GM12801 (cell line): ENCODE measurements at regions not wholly inside any gene's neighbourhood (a gene's known extent, or its start where the extent isn't known, plus 50 kb on each side); places are given as distances from the start of the nearest gene placed in this dataset.

Source experiments
- CTCF ChIP-seq: IDR thresholded peaks from one replicate; pipeline ENCODE4 v1.5.1; 2011; ENCODE audit warnings: control low read depth; ENCODE audit not compliant: insufficient read length; ENCODE audit errors: extremely low read depth

GRCh38 chr3:110389005-110389404 lies 682.6 kb upstream of the NECTIN3 start:
- no peak for TF ChIP-seq CTCF

- TF ChIP-seq CTCF: no peak
Measured at GRCh38 chr3:110390372-110390771, 681.2 kb upstream of the NECTIN3 start.

GRCh38 chr3:110391042-110391441 lies 680.6 kb upstream of the NECTIN3 start:
- TF ChIP-seq CTCF: no peak

GRCh38 chr3:110391640-110392395 lies 679.8 kb upstream of the NECTIN3 start:
- no peak for TF ChIP-seq CTCF

GRCh38 chr3:110393941-110394340 lies 677.7 kb upstream of the NECTIN3 start:
- no peak for TF ChIP-seq CTCF

- TF ChIP-seq CTCF: no peak
Measured at GRCh38 chr3:110397115-110397514, 674.5 kb upstream of the NECTIN3 start.

- no peak for TF ChIP-seq CTCF
Measured at GRCh38 chr3:110400315-110400714, 671.3 kb upstream of the NECTIN3 start.
